Mucosa of descending colon (tissue), 3 donors: ENCODE measurements at regions not wholly inside any gene's neighbourhood (a gene's known extent, or its start where the extent isn't known, plus 50 kb on each side); places are given as distances from the start of the nearest gene placed in this dataset.

ENCODE experiments used
- ATAC-seq: fragments of 200-7000 bp; cut with Tn5 transposase; one replicate; pipeline ENCODE4 v1.9.1; 2020; ENCODE audit warnings: mild to moderate bottlenecking, moderate library complexity
- DNase-seq, 3 donors: peaks; one replicate each; pipeline ENCODE4 v3.0.0-alpha.2; 2020
- H3K36me3 ChIP-seq: fragments of 200-600 bp; one replicate; pipeline ENCODE4 v1.8.0; 2021; ENCODE audit warnings: low read depth, mild to moderate bottlenecking
- H3K4me1 ChIP-seq: fragments of 200-600 bp; one replicate; pipeline ENCODE4 v1.8.0; 2021; ENCODE audit warnings: low read depth, mild to moderate bottlenecking
- H3K4me3 ChIP-seq: fragments of 200-600 bp; one replicate; pipeline ENCODE4 v1.8.0; 2021; ENCODE audit warnings: mild to moderate bottlenecking
- H3K9me3 ChIP-seq: fragments of 200-600 bp; one replicate; pipeline ENCODE4 v1.8.0; 2021; ENCODE audit warnings: mild to moderate bottlenecking
- intact Hi-C, 2 donors: fragments of 100-400 bp; cut with DNase I in 1 of 2; cut with micrococcal nuclease in 1 of 2; formaldehyde crosslinking; loops; one replicate each; pipeline versions ENCODE4 v1.11.0 to v1.11.1; 2022; cut with DNase I, micrococcal nuclease
- TF ChIP-seq, protein P1 (sequence below): fragments of 200-600 bp; IDR thresholded peaks from one replicate; pipeline ENCODE4 v1.8.0; 2022; ENCODE audit warnings: antibody characterized with exemption, mild to moderate bottlenecking
- donor health status: DM: no; HTN: no; CAD: no; lungs with moderate emphysema.
- donor health status: DM: no; HTN: no; CAD: no.
- donor health status: DM: no; HTN: yes; CAD: no.

DNA sequence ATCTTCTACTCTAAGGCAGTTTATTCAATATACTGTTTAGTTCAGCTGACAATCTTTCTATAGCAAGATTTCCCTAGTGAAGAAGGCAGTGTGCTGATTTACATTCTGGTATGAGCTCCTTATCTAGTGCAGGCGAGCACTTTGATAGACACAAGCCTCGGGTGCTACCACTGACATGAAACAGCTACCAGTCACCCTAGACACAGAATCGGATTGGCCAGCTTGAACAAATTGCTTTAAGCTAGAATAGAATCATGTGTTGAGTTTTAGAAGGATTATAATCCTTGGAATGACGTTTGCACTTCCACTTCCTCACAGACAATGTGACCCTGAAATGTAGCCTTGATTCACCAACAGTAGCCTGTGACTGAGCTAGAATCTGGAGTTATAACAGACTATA lies 394.0 kb downstream of the EPHA4 start:
- DNase-seq (no peak), ATAC-seq (no peak)
- H3K36me3 ChIP-seq: no peaks in the 10 kb centered on the region
- H3K9me3 ChIP-seq: no peaks in the 10 kb centered on the region
- TF ChIP-seq, protein P1, sequence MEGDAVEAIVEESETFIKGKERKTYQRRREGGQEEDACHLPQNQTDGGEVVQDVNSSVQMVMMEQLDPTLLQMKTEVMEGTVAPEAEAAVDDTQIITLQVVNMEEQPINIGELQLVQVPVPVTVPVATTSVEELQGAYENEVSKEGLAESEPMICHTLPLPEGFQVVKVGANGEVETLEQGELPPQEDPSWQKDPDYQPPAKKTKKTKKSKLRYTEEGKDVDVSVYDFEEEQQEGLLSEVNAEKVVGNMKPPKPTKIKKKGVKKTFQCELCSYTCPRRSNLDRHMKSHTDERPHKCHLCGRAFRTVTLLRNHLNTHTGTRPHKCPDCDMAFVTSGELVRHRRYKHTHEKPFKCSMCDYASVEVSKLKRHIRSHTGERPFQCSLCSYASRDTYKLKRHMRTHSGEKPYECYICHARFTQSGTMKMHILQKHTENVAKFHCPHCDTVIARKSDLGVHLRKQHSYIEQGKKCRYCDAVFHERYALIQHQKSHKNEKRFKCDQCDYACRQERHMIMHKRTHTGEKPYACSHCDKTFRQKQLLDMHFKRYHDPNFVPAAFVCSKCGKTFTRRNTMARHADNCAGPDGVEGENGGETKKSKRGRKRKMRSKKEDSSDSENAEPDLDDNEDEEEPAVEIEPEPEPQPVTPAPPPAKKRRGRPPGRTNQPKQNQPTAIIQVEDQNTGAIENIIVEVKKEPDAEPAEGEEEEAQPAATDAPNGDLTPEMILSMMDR: no peak
- intact Hi-C loops: no loop called here
- no peaks in the 10 kb centered on the region for H3K4me1 ChIP-seq
- H3K4me3 ChIP-seq: no peak overlapping the region

DNA sequence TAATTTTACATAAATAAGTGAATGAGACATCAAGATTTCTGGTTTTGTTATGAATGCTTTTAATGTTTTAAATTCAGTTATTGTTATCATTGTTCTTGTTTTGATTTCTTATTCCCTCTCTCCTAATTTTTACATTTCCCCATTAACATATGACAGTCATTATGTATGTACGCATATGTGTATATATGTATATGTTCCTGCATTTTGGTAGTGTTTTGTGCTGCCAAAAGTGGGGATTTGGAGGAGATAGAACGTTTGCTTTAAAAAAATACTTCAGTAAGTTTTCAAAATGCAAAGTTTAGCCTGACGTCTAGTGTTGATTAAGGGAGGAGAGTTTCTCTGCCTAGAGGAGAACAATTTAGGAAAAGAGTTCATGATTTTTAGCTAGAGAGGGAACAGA lies 385.2 kb downstream of the EPHA4 start:
- ATAC-seq: no peak
- TF ChIP-seq, protein P1: no peak
- intact Hi-C loops: no loop called here

DNA sequence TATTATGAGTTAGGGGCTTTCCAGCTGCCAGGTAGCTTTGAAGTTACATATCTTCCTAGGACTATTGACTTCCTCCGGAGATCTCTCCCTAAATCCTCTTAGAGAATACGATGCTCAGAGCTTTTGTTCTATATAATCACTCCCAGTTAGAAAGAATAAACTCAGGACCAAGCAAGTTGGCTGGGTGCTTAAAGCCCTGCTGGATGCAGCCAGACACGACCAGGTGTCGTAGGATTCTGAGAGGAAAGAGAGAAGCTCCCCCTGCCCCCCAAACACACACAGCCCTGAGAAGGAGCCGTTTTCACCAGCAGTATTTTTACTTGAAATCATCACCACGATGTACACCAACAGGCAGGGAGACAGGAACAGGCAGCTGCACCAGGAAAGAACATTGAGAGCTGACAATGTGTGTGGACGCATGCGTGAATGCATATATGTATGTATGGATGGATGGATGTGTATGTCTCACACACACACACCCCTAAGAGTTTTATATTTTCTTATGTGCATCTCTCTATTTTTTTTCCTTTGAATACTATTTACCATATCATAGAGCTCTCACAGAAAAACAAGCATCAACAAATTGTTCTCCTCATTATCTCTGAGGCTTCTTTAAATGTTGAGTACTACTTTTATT lies 382.6 kb downstream of the EPHA4 start:
- Histone ChIP-seq H3K36me3 (no peaks in the 10 kb centered on the region), H3K9me3 (no peaks in the 10 kb centered on the region), H3K4me1 (no peaks in the 10 kb centered on the region), H3K4me3 (no peak overlapping the region)
- intact Hi-C loops: no loop called here
- ATAC-seq: no peak
- TF ChIP-seq, protein P1: no peak
- DNase-seq: no peak

More for the DNA sequence above, 385.2 kb downstream of the EPHA4 start:
- DNase-seq: no peak
- H3K36me3 ChIP-seq: no peaks in the 10 kb centered on the region
- H3K4me1 ChIP-seq: no peaks in the 10 kb centered on the region
- H3K9me3 ChIP-seq: no peaks in the 10 kb centered on the region
- H3K4me3 ChIP-seq: no peak overlapping the region

DNA sequence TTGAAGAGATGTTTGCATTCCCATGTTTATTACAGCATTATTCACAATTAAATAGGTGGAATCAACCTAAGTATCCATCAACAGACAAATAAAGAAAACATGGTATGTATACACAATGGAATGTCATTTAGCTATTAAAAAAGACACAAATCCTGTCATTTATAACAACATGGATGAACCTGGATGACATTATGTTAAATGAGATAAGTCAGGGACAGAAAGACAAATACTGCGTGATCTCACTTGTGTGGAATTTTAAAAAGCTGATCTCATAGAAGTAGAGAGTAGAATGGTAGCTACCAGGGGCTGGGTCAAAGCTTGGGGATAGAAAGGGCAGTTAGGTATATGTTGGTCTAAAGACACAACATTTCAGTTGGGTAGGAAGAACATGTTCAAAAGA lies 376.3 kb downstream of the EPHA4 start:
- TF ChIP-seq, protein P1: no peak
- no peaks in the 10 kb centered on the region for H3K9me3 ChIP-seq
- no peak overlapping the region for H3K4me3 ChIP-seq
- ATAC-seq (no peak), DNase-seq (no peak)
- H3K4me1 ChIP-seq: no peaks in the 10 kb centered on the region
- H3K36me3 ChIP-seq: no peaks in the 10 kb centered on the region
- intact Hi-C loops: no loop called here

DNA sequence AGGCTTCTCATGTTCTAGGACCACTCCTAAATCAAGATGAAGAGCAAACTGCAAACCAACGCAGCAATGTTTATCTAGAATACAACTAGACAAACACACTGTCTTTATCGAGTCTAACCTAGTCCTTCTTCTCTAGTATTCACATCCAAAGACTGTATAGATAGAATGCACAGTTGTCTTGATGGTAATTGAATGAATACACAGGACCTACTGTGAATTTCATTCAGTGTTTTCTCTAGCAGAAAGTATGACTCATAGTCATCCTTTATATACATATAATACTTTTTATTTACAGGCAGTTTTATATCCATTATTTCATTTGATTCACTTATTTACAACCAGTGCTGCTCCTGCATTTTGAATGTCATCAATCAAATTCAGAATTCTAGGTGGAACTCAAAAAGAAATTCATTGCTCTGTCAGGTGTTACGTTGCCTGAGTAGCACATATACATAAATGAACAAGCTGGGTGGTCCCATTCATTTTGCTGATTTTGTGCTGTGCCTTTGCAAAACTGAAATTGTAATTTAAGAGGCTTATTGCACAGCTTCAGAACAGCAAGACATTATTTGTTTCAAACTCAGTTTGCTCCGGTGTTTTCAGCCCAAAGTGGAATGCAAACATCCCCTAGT lies 374.8 kb downstream of the EPHA4 start:
- H3K4me1 ChIP-seq: no peaks in the 10 kb centered on the region
- H3K4me3 ChIP-seq: no peak overlapping the region
- TF ChIP-seq, protein P1: no peak
- intact Hi-C loops: no loop called here
- H3K36me3 ChIP-seq: no peaks in the 10 kb centered on the region
- no peak for ATAC-seq
- DNase-seq: no peak
- no peaks in the 10 kb centered on the region for H3K9me3 ChIP-seq
